Epithelial cell of esophagus (primary cell): ENCODE measurements at regions not wholly inside any gene's neighbourhood (a gene's known extent, or its start where the extent isn't known, plus 50 kb on each side); places are given as distances from the start of the nearest gene placed in this dataset.

ENCODE experiments used
- DNase-seq: peaks from one replicate; pipeline ENCODE4 v3.0.0; 2010; ENCODE audit warnings: low read depth
- H3K4me3 ChIP-seq: 2 replicates; pipeline ENCODE4 v1.5.1; 2011; ENCODE audit warnings: mild to moderate bottlenecking, low read length, control low read depth
- TF ChIP-seq, protein P1 (sequence below): IDR thresholded peaks from 2 replicates; pipeline ENCODE4 v1.5.1; 2011; ENCODE audit warnings: low read depth, mild to moderate bottlenecking, low read length, control low read depth, inconsistent platforms; ENCODE audit not compliant: insufficient read depth; ENCODE audit errors: missing control alignments

DNA sequence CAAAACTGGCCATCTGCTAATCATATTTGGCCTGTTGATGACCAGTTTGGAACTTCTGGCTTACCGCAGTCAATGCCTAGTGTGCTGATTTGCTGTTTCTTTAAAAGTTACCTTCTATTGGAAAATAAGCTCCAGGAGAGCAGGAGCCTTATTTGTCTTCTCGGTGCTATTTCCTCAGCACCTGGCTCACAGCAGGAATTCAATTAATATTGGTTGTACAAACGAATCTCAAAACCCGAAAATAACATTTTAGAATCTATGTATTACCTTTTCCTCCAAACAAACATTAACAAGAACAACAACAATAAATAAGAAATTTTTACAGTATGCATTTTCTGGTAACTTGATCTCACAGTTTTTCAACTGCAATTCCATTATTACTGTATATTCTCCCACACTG lies 1080.7 kb upstream of the MAP3K7 start:
- TF ChIP-seq, protein P1, sequence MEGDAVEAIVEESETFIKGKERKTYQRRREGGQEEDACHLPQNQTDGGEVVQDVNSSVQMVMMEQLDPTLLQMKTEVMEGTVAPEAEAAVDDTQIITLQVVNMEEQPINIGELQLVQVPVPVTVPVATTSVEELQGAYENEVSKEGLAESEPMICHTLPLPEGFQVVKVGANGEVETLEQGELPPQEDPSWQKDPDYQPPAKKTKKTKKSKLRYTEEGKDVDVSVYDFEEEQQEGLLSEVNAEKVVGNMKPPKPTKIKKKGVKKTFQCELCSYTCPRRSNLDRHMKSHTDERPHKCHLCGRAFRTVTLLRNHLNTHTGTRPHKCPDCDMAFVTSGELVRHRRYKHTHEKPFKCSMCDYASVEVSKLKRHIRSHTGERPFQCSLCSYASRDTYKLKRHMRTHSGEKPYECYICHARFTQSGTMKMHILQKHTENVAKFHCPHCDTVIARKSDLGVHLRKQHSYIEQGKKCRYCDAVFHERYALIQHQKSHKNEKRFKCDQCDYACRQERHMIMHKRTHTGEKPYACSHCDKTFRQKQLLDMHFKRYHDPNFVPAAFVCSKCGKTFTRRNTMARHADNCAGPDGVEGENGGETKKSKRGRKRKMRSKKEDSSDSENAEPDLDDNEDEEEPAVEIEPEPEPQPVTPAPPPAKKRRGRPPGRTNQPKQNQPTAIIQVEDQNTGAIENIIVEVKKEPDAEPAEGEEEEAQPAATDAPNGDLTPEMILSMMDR: no peak
- no peak for DNase-seq
- no peak overlapping the region for H3K4me3 ChIP-seq

DNA sequence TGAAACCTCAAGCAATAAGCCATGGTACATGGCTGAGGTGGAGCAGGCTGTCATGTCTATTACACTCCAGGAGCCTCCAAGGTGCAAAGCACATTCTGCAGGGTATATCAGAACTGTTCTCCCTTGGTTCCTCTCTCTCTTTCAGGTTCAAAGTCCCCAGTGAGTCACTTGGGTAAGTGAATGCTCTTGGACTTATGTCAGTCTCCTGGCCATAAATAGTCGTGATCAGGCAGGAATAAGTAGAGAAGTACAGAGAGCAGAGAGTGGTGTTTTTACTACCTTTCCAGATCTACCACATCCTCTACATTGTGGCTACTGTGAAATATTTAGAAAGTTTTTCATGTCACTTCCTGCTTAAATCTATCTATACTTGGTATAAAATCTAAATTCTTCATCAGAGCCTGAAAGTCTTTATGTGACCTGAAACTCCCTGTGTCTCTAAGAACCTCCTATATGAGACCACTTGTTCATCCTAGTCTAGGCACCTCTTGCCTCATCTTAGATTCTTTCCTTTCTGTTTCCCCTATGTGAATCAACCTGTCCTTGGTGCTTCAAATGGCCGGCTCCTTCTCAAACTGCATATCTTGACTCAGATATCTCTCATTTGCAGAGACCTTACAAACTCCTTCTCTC lies 1077.6 kb upstream of the MAP3K7 start:
- DNase-seq: no peak
- TF ChIP-seq, protein P1: no peak
- H3K4me3 ChIP-seq: no peak overlapping the region

DNA sequence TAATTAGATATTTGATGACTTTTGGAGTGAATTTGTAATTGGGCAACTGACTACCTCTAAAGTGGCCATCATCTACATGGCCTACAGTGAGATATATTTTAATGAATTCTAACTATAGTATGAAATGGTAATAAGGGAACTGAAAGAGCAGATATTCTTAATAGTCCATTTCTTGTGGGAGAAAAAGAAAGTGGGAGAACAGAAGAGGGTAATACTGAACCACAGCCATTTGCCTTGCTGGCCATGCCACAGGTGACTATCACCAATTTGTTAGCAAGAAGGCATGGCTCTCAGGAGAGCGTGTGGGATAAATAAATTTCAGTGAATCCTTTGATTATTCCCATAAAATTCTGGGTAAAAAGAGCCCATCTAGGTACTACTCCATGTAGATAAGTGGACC lies 1074.0 kb upstream of the MAP3K7 start:
- DNase-seq: no peak
- TF ChIP-seq, protein P1: no peak
- no peak overlapping the region for H3K4me3 ChIP-seq

DNA sequence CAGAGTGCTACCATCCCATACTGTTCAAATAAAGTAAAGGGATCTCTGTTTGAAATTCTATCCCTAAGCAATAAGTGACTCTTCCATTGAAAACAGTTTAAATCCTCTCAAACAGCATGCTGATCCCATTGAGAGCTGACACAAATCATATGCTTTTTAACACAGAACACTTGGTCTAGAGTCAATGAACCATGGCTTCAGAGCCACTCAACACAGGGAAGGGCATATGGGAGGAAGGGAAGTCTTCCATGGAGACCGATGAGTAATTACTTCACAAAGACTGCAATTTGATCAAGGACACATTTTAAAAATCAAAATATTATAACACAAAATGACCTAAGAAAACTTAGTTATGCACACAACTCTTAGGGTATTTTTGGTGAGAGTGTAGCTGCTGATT lies 1073.0 kb upstream of the MAP3K7 start:
- H3K4me3 ChIP-seq: no peak overlapping the region
- TF ChIP-seq, protein P1: no peak
- DNase-seq: no peak

DNA sequence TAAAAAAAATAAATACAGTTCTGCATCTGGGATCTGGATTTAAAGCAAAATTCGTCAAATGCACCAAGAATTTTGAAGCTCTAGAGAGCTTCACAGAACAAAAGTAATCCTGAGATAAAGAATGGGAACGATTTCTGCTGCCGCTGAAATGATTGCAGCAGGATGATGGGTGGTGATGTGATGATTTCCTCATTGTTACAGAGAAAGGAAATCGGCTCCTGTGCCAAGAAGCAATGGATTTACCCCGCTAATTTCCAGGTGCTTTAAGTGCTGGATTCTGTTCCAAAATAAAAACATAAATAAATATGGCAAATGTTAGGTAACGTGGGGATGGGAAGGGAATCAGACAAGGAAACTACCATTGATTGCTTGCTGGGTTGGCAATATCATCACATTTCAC lies 1067.9 kb upstream of the MAP3K7 start:
- no peak overlapping the region for H3K4me3 ChIP-seq
- TF ChIP-seq, protein P1: no peak
- DNase-seq: no peak

DNA sequence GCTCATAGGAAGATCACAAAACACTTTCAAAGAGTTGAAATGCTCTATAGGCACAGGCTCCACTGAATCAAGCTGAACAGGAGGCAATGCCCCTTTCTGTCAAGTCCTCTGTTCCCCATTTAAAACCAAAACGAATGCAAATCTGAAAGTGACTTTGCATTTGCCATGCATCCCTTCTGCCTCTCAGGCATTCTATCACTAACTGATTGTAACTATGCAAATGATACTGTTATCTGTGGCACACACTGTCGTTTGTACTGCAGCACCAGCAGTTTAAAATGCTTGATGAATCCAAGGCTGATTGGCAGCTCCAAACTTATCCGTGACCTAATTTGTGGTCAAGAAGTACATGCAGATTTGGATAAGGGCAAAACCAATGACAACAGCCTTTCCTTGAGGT lies 1067.5 kb upstream of the MAP3K7 start:
- TF ChIP-seq, protein P1: no peak
- H3K4me3 ChIP-seq: no peak overlapping the region
- no peak for DNase-seq

DNA sequence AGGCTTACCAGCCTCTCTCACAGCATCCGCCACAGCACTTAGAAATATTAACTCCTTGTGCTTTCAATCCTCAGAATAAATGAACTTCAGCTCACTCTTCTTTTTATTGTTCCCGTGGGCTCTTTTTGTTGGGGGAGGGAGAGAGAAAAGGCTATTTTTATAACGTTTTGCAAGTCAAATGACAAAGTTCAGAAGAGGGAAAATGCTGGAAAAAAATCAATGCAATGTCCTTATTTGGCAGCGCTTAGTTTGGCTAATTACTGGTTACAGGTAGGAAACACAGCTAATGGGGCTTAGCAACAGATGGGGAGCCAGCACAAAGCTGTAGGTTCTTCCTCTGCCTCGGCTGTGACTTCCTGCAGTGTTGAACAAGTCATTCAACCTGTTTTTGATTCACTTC lies 1067.0 kb upstream of the MAP3K7 start:
- H3K4me3 ChIP-seq: no peak overlapping the region
- TF ChIP-seq, protein P1: no peak
- DNase-seq: no peak
